ENCODE measurements at regions not wholly inside any gene's neighbourhood (a gene's known extent, or its start where the extent isn't known, plus 50 kb on each side); places are given as distances from the start of the nearest gene placed in this dataset.

- TF ChIP-seq, protein P1, sequence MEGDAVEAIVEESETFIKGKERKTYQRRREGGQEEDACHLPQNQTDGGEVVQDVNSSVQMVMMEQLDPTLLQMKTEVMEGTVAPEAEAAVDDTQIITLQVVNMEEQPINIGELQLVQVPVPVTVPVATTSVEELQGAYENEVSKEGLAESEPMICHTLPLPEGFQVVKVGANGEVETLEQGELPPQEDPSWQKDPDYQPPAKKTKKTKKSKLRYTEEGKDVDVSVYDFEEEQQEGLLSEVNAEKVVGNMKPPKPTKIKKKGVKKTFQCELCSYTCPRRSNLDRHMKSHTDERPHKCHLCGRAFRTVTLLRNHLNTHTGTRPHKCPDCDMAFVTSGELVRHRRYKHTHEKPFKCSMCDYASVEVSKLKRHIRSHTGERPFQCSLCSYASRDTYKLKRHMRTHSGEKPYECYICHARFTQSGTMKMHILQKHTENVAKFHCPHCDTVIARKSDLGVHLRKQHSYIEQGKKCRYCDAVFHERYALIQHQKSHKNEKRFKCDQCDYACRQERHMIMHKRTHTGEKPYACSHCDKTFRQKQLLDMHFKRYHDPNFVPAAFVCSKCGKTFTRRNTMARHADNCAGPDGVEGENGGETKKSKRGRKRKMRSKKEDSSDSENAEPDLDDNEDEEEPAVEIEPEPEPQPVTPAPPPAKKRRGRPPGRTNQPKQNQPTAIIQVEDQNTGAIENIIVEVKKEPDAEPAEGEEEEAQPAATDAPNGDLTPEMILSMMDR (IDR thresholded peaks at IDR 0.05; ENCODE audit: low read depth, low read length), result no peak
- no peak for TF ChIP-seq POLR2A (IDR thresholded peaks at IDR 0.05; ENCODE audit: extremely low read depth, insufficient read length)
- TF ChIP-seq MAX (IDR thresholded peaks at IDR 0.05; ENCODE audit: low read depth, low read length), result no peak
- TF ChIP-seq MYC (IDR thresholded peaks at IDR 0.05; ENCODE audit: low read depth, low read length), result no peak
These were observed 68.7 kb downstream of the DHRS2 start for GRCh38 chr14:23704890-23705289.

Measured in NB4 (cell line).